ENCODE measurements at regions not wholly inside any gene's neighbourhood (a gene's known extent, or its start where the extent isn't known, plus 50 kb on each side); places are given as distances from the start of the nearest gene placed in this dataset.

GRCh38 chr9:75483636-75484035, 395.3 kb downstream of the OSTF1 start:
- DNase-seq (ENCODE audit: low spot score): no peak
- no peaks in the 10 kb centered on the region for H3K27me3 ChIP-seq (ENCODE audit: control insufficient read depth in 4 of 4, insufficient read depth in 4 of 4, low read length in 3 of 4)
- H3K4me3 ChIP-seq (ENCODE audit: low read depth in 1 of 3, low read length in 3 of 3): no peak overlapping the region
- no peak overlapping the region for H3K27ac ChIP-seq (ENCODE audit: low read depth in 1 of 2, low read length in 2 of 2)
- no peaks in the 10 kb centered on the region for H3K4me1 ChIP-seq (ENCODE audit: control insufficient read depth in 4 of 4, insufficient read depth in 4 of 4, low read length in 3 of 4)
- WGBS: 77% methylated on average over 2 of the region's 2 CpGs
- no peaks in the 10 kb centered on the region for H3K36me3 ChIP-seq (ENCODE audit: control insufficient read depth in 4 of 4, insufficient read depth in 3 of 4, low read depth in 1 of 4, low read length in 3 of 4)
- no peak for TF ChIP-seq ZBTB33 (IDR thresholded peaks at IDR 0.05)
- TF ChIP-seq TAF1 (conservative IDR thresholded peaks at IDR 0.05): no peak
- TF ChIP-seq CTCF (IDR thresholded peaks at IDR 0.05; ENCODE audit: low read depth, low read length, missing input control): no peak
- H3K9ac ChIP-seq (ENCODE audit: low read depth in 1 of 2, low read length in 2 of 2): no peak overlapping the region
- no peaks in the 10 kb centered on the region for H3K9me3 ChIP-seq (ENCODE audit: control insufficient read depth in 4 of 4, low read length in 3 of 4)

- DNase-seq (ENCODE audit: low spot score): no peak
- Histone ChIP-seq H3K36me3 (ENCODE audit: control insufficient read depth in 4 of 4, insufficient read depth in 3 of 4, low read depth in 1 of 4, low read length in 3 of 4) (no peaks in the 10 kb centered on the region), H3K27me3 (ENCODE audit: control insufficient read depth in 4 of 4, insufficient read depth in 4 of 4, low read length in 3 of 4) (no peaks in the 10 kb centered on the region), H3K9ac (ENCODE audit: low read depth in 1 of 2, low read length in 2 of 2) (no peak overlapping the region), H3K4me3 (ENCODE audit: low read depth in 1 of 3, low read length in 3 of 3) (no peak overlapping the region), H3K9me3 (ENCODE audit: control insufficient read depth in 4 of 4, low read length in 3 of 4) (no peaks in the 10 kb centered on the region), H3K27ac (ENCODE audit: low read depth in 1 of 2, low read length in 2 of 2) (no peak overlapping the region), H3K4me1 (ENCODE audit: control insufficient read depth in 4 of 4, insufficient read depth in 4 of 4, low read length in 3 of 4) (no peaks in the 10 kb centered on the region)
- TF ChIP-seq FOXA1 (IDR thresholded peaks at IDR 0.05) (no peak), HNF4A (conservative IDR thresholded peaks at IDR 0.05) (no peak), REST (IDR thresholded peaks at IDR 0.05) (no peak), GABPA (IDR thresholded peaks at IDR 0.05 in 1 of 2, conservative IDR thresholded peaks at IDR 0.05 in 1 of 2) (no peak), ZBTB33 (IDR thresholded peaks at IDR 0.05) (no peak), HNF4G (IDR thresholded peaks at IDR 0.05) (no peak), YY1 (IDR thresholded peaks at IDR 0.05) (no peak), EGR1 (IDR thresholded peaks at IDR 0.05; ENCODE audit: low read depth in 2 of 2) (no peak), CTCF (IDR thresholded peaks at IDR 0.05; ENCODE audit: low read depth, low read length, missing input control) (no peak), TAF1 (conservative IDR thresholded peaks at IDR 0.05) (no peak), JUND (IDR thresholded peaks at IDR 0.05) (no peak), RAD21 (IDR thresholded peaks at IDR 0.05) (no peak), RXRA (IDR thresholded peaks at IDR 0.05) (no peak), ATF3 (IDR thresholded peaks at IDR 0.05) (no peak), MAX (IDR thresholded peaks at IDR 0.05) (no peak), SP1 (IDR thresholded peaks at IDR 0.05) (no peak)
- 65% methylated on average over 5 of the region's 5 CpGs for WGBS
Measured at GRCh38 chr9:75487856-75488718, 399.8 kb downstream of the OSTF1 start.

Data from liver (tissue), 8 donors.